ENCODE measurements at regions not wholly inside any gene's neighbourhood (a gene's known extent, or its start where the extent isn't known, plus 50 kb on each side); places are given as distances from the start of the nearest gene placed in this dataset.
"Not testable (repeated sequence)": the region's sequence is repeated elsewhere in the genome, so short reads cannot be mapped to it uniquely, and the experiment has no call there.

GRCh38 chr20:12575352-12576095 is 433.2 kb upstream of the SPTLC3 start:
- Mint-ChIP-seq H3K4me3 (no peak overlapping the region), H3K27me3 (no peaks in the 10 kb centered on the region), H3K27ac (no peak overlapping the region), H3K36me3 (ENCODE audit: low read depth) (no peaks in the 10 kb centered on the region), H3K4me1 (no peaks in the 10 kb centered on the region)
- DNase-seq, result no peak
- no peak for ATAC-seq
- no peaks in the 10 kb centered on the region for H3K9me3 ChIP-seq (ENCODE audit: control insufficient read depth, low read length, poor library complexity, severe bottlenecking)

- H3K9me3 ChIP-seq (ENCODE audit: control insufficient read depth, low read length, poor library complexity, severe bottlenecking), result no peaks in the 10 kb centered on the region
- no peak overlapping the region for H3K4me3 Mint-ChIP-seq
- H3K27me3 Mint-ChIP-seq, result no peaks in the 10 kb centered on the region
- no peak for DNase-seq
- H3K4me1 Mint-ChIP-seq, result no peaks in the 10 kb centered on the region
- no peak for ATAC-seq
- H3K36me3 Mint-ChIP-seq (ENCODE audit: low read depth), result no peaks in the 10 kb centered on the region
- no peak overlapping the region for H3K27ac Mint-ChIP-seq
These were observed 431.6 kb upstream of the SPTLC3 start for GRCh38 chr20:12577213-12577612.

GRCh38 chr20:12581644-12582289 is 427.0 kb upstream of the SPTLC3 start:
- no peak overlapping the region for H3K27ac Mint-ChIP-seq
- H3K4me1 Mint-ChIP-seq, result no peaks in the 10 kb centered on the region
- no peak for ATAC-seq
- H3K27me3 Mint-ChIP-seq, result no peaks in the 10 kb centered on the region
- no peaks in the 10 kb centered on the region for H3K9me3 ChIP-seq (ENCODE audit: control insufficient read depth, low read length, poor library complexity, severe bottlenecking)
- no peak for DNase-seq
- H3K4me3 Mint-ChIP-seq, result no peak overlapping the region
- H3K36me3 Mint-ChIP-seq (ENCODE audit: low read depth), result no peaks in the 10 kb centered on the region

GRCh38 chr20:12582710-12583109 is 426.1 kb upstream of the SPTLC3 start:
- not testable (repeated sequence) for H3K4me1 Mint-ChIP-seq; H3K36me3 Mint-ChIP-seq (ENCODE audit: low read depth); ATAC-seq

GRCh38 chr20:12591949-12592470 is 416.8 kb upstream of the SPTLC3 start:
- H3K36me3 Mint-ChIP-seq (ENCODE audit: low read depth), result no peaks in the 10 kb centered on the region
- no peak overlapping the region for H3K27ac Mint-ChIP-seq
- no peaks in the 10 kb centered on the region for H3K4me1 Mint-ChIP-seq
- no peak for ATAC-seq
- no peaks in the 10 kb centered on the region for H3K9me3 ChIP-seq (ENCODE audit: control insufficient read depth, low read length, poor library complexity, severe bottlenecking)
- no peak for DNase-seq
- H3K4me3 Mint-ChIP-seq, result no peak overlapping the region
- H3K27me3 Mint-ChIP-seq, result no peaks in the 10 kb centered on the region

More at GRCh38 chr20:12582710-12583109, 426.1 kb upstream of the SPTLC3 start:
- H3K27me3 Mint-ChIP-seq; DNase-seq; H3K9me3 ChIP-seq (ENCODE audit: control insufficient read depth, low read length, poor library complexity, severe bottlenecking); H3K27ac Mint-ChIP-seq; H3K4me3 Mint-ChIP-seq: not testable (repeated sequence)

GRCh38 chr20:12592756-12593155 is 416.0 kb upstream of the SPTLC3 start:
- no peaks in the 10 kb centered on the region for H3K27me3 Mint-ChIP-seq

GRCh38 chr20:12593342-12593873 is 415.4 kb upstream of the SPTLC3 start:
- no peaks in the 10 kb centered on the region for H3K36me3 Mint-ChIP-seq (ENCODE audit: low read depth)
- no peak for ATAC-seq
- H3K9me3 ChIP-seq (ENCODE audit: control insufficient read depth, low read length, poor library complexity, severe bottlenecking), result no peaks in the 10 kb centered on the region
- DNase-seq, result no peak
- H3K27ac Mint-ChIP-seq, result no peak overlapping the region
- H3K4me3 Mint-ChIP-seq, result no peak overlapping the region
- H3K4me1 Mint-ChIP-seq, result no peaks in the 10 kb centered on the region
- no peaks in the 10 kb centered on the region for H3K27me3 Mint-ChIP-seq

More at GRCh38 chr20:12592756-12593155, 416.0 kb upstream of the SPTLC3 start:
- Mint-ChIP-seq H3K4me3 (no peak overlapping the region), H3K36me3 (ENCODE audit: low read depth) (no peaks in the 10 kb centered on the region), H3K4me1 (no peaks in the 10 kb centered on the region), H3K27ac (no peak overlapping the region)
- DNase-seq (no peak), ATAC-seq (no peak)
- H3K9me3 ChIP-seq (ENCODE audit: control insufficient read depth, low read length, poor library complexity, severe bottlenecking), result no peaks in the 10 kb centered on the region

- DNase-seq, result no peak
- Mint-ChIP-seq H3K27ac (no peak overlapping the region), H3K4me3 (no peak overlapping the region), H3K4me1 (no peaks in the 10 kb centered on the region), H3K36me3 (ENCODE audit: low read depth) (no peaks in the 10 kb centered on the region), H3K27me3 (no peaks in the 10 kb centered on the region)
- ATAC-seq, result no peak
- no peaks in the 10 kb centered on the region for H3K9me3 ChIP-seq (ENCODE audit: control insufficient read depth, low read length, poor library complexity, severe bottlenecking)
These were observed 414.2 kb upstream of the SPTLC3 start for GRCh38 chr20:12594410-12595088.

GRCh38 chr20:12595841-12596240 is 412.9 kb upstream of the SPTLC3 start:
- Mint-ChIP-seq H3K4me3 (no peak overlapping the region), H3K4me1 (no peaks in the 10 kb centered on the region), H3K36me3 (ENCODE audit: low read depth) (no peaks in the 10 kb centered on the region), H3K27me3 (no peaks in the 10 kb centered on the region), H3K27ac (no peak overlapping the region)
- H3K9me3 ChIP-seq (ENCODE audit: control insufficient read depth, low read length, poor library complexity, severe bottlenecking), result no peaks in the 10 kb centered on the region
- ATAC-seq (no peak), DNase-seq (no peak)

GRCh38 chr20:12596863-12597262 is 411.9 kb upstream of the SPTLC3 start:
- H3K4me3 Mint-ChIP-seq, result no peak overlapping the region
- ATAC-seq (no peak), DNase-seq (no peak)
- no peaks in the 10 kb centered on the region for H3K9me3 ChIP-seq (ENCODE audit: control insufficient read depth, low read length, poor library complexity, severe bottlenecking)
- H3K36me3 Mint-ChIP-seq (ENCODE audit: low read depth), result no peaks in the 10 kb centered on the region
- no peaks in the 10 kb centered on the region for H3K27me3 Mint-ChIP-seq
- H3K27ac Mint-ChIP-seq, result no peak overlapping the region
- H3K4me1 Mint-ChIP-seq, result no peaks in the 10 kb centered on the region

- DNase-seq, result no peak
- Mint-ChIP-seq H3K4me1 (no peaks in the 10 kb centered on the region), H3K36me3 (ENCODE audit: low read depth) (no peaks in the 10 kb centered on the region), H3K4me3 (no peak overlapping the region), H3K27ac (no peak overlapping the region), H3K27me3 (no peaks in the 10 kb centered on the region)
- no peak for ATAC-seq
- H3K9me3 ChIP-seq (ENCODE audit: control insufficient read depth, low read length, poor library complexity, severe bottlenecking), result no peaks in the 10 kb centered on the region
These were observed 411.2 kb upstream of the SPTLC3 start for GRCh38 chr20:12597551-12597950.

GRCh38 chr20:12598894-12599293 is 409.9 kb upstream of the SPTLC3 start:
- Mint-ChIP-seq H3K27ac (no peak overlapping the region), H3K4me1 (no peaks in the 10 kb centered on the region), H3K27me3 (no peaks in the 10 kb centered on the region), H3K4me3 (no peak overlapping the region), H3K36me3 (ENCODE audit: low read depth) (no peaks in the 10 kb centered on the region)
- no peaks in the 10 kb centered on the region for H3K9me3 ChIP-seq (ENCODE audit: control insufficient read depth, low read length, poor library complexity, severe bottlenecking)
- DNase-seq (no peak), ATAC-seq (no peak)

GRCh38 chr20:12599494-12599893 is 409.3 kb upstream of the SPTLC3 start:
- DNase-seq (no peak), ATAC-seq (no peak)
- no peaks in the 10 kb centered on the region for H3K4me1 Mint-ChIP-seq
- H3K9me3 ChIP-seq (ENCODE audit: control insufficient read depth, low read length, poor library complexity, severe bottlenecking), result no peaks in the 10 kb centered on the region
- H3K27me3 Mint-ChIP-seq, result no peaks in the 10 kb centered on the region
- H3K4me3 Mint-ChIP-seq, result no peak overlapping the region
- H3K27ac Mint-ChIP-seq, result no peak overlapping the region
- H3K36me3 Mint-ChIP-seq (ENCODE audit: low read depth), result no peaks in the 10 kb centered on the region
